ENCODE measurements at regions not wholly inside any gene's neighbourhood (a gene's known extent, or its start where the extent isn't known, plus 50 kb on each side); places are given as distances from the start of the nearest gene placed in this dataset.

DNA sequence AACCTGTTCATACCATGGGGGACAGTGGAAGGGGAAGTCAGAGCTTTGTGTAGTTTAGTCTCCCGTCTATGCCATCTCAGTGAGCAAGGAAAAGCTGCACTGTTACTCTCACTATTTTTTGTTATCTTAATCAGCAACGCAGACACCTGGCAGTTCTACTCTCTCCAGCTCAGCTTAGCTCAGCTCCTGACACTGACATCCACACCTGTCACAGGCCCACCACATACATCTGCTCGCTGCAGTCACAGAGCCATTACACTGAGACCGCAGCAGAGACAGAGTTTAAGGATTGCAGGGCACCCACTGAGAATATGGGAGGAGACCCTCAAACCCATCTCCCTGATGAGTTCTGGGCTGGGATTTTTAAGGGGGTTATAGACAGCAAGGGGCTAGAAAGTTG, 257.3 kb upstream of the AKR1E2 start:
- DNase-seq: no peak

DNA sequence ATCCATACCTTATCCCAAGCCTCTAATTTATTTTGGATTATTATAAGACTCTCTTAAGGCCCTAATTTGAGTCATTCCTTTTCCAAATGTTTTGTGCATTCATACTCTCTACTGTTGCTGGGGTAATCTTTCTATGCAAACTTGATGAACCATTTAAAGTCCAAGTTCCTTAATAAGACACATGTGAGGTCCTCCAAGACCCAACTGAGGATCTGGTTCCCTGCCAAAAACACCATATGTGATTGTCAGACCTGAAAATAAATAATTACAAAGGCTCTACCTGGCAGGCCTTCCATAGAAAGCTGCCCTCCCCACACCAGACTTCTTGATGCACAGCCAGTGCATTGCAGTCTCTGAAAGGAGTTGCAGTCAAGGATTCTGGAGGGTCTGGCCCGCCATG, 257.9 kb upstream of the AKR1E2 start:
- DNase-seq: no peak

DNA sequence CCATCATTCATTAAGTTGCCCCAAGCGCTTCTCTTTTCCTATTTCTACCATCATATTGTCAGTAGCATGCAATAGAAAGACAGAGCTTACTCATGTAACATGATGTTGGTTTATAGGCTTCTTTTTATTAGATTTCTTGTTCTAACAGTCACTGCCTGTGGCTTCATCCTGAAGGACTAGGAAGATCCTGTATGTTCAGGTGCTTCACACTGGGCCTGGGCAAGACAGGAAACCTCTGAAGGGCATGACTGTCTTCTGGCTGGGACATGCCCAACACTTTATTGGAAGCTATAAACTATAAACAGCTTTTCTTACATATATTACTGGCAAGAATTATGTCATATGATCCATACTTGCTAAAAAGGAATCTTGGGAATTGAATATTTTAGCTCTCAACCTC, 258.4 kb upstream of the AKR1E2 start:
- DNase-seq: no peak

DNA sequence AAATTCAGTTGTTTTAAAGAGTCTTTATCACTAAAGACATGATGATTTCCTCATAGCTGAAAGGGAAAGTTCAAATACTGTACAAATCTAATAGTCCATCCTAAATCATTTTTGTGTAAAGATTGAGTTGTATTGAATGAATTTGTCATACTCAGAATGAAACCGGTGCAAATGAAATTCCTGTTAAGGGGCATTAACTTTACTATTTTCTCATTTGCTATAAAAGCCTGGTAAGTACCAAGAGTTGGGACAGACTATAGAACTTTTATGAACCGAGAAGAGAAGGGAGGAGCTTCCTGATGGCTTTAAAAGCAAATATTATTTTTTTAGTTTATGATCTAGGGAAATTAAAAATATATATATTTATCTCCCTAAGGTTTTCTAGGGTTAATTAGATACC, 260.0 kb upstream of the AKR1E2 start:
- DNase-seq: no peak

DNA sequence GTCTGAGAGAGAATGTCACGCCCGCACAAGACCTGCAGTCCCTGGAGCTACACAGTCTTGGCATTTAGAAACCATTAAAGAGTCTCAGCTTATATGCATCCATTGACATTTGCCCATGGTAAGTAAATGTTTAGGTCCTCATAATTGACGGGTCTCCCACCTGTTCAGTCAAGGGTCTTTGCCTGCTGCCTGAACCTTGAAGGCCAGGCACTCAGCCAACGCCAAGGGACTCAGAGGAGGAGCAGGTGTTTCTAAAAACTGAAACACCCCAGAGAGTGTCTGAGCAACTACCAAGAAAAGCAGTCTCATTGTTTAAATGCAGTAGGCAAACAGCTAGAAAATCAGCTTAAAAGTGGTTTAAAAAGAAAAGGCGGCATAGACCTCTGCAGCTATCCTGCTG, 264.7 kb upstream of the AKR1E2 start:
- DNase-seq: no peak

DNA sequence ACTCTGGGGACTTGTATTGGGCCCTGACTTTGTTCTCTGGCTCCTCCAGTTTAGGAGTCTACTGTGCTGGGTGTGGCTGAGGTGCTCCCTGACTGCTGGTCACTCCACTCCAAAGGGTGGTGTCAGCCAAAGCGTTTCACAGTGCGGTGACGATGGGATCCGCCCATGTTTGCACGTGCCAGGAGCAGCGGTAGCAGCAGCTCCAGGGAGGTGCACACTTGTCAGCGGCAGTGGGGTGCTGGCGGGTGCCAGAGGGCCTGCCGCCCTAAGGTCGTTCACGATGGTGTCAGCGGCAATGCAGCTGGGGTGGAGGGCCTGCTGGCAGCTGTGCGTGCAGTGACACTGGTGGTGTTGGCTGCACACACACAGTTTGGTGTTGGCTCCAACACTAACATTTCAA, 268.5 kb upstream of the AKR1E2 start:
- DNase-seq: no peak

DNA sequence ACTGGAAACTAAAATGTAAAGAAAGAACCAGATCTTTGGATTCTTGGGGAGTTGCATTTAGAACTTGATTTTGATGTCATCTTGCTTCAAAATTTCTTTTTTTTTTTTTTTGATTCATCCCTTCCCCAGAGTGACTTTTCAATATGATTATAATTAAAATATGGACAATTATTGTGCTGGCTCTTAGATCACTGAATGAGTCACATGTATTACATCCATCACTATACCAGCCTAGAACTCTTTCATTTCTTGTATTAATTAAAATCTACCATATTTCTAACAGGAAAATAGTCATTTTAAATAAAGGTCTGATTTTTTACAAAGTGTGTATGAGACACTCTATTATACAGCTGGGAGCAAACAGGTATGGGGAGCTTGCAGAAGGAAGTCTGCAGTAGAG, 269.5 kb upstream of the AKR1E2 start:
- DNase-seq: no peak

DNA sequence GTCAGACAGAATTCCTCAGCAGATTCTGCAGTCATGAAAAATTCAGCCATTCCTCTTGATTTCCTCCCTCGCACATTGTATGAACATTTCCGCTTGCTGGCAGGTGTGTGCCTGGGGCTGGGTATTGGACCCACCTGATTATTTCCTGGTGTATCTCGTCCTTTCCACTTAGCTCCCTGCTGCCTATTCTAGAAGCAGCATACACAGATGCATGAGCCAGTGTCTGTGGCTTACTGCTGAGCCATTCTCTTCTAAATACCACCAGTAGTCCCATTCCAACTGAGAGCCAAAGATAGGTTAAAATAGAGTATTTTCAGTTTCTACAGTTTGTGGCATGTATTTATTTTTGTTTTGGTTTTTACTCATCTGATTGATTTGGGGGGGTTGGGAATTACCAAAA, 270.1 kb upstream of the AKR1E2 start:
- DNase-seq: no peak

DNA sequence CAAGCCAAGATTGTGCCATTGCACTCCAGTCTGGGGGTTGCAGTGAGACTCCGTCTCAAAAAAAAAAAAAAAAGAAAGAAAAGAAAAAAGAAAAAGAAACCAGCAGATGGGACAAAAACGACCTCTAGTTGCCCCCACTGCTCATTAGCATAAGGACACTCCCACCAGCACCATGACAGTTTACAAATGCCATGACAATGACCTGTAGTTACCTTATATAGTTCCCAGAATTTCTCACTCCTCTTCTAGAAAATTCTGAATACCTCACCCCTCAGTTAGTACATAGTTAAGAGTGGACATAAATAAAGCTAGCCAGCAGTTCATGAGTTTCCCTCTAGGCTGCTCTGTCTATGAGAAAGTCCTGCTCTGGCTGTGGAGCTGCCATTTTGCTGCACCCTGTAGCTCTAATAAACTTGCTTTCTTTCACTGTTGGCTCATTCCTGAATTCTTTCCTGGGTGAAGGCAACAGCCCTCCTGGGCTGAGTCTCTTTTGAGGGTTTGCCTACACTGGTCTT, 276.8 kb upstream of the AKR1E2 start:
- DNase-seq: no peak

DNA sequence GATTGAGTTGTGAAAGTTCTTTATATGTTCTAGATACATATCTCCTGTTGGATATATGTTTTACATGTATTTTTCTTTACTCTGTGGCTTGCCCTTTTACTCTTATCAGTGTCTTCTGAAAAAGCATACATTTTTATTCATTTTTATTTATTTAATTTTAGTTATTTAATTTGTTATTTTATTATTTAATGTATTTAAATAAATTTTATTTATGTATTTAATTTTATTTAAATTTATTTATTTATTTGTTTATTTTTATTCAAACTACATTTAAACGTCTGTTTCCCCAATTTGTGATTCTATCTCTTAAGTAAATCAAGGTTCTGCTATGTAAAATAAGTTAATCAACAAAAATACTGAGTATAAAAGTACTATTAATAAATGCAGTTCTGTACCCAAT, 279.1 kb upstream of the AKR1E2 start:
- no peak for DNase-seq

DNA sequence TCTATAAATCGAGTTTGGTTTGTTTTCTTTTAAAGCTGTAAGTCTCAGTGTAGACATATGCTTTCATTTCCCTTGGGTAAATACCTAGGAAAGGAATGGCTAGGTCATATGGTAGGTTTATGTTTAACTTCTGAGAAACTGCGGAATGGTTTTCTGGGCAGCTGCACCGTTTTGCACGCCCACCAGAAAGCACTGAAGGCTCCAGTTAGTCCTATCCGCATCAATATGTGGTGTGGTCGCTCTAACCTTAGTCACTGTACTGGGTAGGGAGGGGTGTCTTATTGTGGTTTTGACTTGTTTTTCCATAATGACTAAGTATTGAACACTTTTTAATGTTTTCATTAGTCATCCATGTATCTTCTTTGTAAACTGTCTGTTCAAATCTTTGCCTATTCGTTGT, 279.5 kb upstream of the AKR1E2 start:
- no peak for DNase-seq

DNA sequence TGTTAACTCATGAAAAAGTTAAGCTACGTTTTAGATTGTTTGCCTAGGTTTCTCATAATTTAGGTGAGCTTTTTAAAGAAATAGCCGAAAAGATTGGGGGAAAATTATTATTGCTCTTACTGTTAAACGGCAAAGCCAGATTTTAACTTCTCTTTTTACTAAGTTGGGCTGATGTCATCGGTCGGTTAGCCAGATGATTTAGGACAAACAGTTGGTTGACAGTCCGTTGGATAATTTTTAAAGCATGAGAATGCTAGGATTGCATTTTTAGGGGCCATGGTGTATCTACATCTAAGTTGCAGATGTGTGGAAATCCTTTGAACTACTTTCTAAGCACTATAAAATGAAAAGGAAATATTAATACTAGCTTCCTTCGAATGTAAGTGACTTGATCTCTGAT, 280.9 kb upstream of the AKR1E2 start:
- no peak for DNase-seq

DNA sequence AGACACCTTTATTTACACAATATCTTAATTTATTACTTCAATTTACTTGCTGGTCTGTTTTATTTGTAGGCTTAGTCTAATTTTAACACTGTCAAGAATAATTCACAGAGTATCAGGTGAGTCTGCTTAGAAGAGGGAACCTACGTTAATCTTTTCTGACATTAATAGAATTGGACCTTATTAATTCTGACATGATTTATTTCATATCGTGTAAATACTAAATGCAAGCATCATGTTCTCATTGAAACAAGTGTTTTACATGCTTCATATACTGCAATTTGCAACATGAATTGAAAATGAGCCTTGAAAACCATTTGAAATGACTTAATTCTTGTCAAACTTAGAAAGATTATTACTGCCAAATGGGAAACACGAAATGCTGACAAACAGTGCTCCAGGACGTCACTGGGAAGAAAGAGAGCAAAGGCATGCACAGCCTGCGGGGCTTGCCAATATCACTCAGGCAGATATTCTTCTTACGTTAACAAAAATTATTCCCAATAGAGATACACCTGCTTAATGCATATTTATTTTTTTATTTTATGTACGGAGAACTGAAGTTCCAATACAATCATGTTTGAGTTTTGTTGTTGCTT, 282.0 kb upstream of the AKR1E2 start:
- no peak for DNase-seq

DNA sequence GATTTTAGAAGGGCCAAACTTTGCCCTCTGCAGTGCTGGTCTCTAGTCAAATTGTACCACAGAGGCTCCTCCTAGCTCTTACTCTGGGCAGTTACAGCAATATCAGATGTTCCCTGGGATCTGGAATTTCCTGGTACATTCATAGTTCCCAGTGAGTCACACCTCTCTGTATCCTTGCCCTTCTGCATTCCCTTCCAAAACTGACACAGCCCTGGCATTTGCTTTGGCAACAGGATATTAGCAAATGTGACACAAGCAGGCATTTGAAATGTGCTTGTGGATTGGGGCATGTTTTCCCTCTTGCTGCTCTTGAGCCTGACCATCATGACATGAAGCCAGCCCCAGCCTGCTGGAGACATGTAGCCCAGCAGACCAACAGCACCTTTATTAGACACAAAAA, 284.7 kb upstream of the AKR1E2 start:
- no peak for DNase-seq

DNA sequence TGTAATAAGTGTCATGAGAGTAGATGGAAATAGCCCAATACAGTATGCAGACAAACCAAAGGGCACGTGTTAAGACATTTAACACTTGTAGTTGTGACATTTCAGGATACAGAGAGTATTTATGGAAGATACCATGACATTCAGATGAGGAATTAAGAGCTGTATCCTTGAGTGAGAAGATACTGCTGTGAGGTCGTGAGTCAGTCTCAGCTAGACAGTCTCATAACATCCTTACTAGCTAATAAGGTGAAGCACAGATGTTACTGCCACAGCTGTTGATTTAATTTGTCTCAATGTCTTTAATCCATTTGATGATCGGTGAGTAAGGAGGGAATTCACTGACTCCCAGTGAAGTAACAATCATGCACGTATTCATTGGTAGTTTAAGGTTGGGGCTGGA, 288.0 kb upstream of the AKR1E2 start:
- DNase-seq: no peak

DNA sequence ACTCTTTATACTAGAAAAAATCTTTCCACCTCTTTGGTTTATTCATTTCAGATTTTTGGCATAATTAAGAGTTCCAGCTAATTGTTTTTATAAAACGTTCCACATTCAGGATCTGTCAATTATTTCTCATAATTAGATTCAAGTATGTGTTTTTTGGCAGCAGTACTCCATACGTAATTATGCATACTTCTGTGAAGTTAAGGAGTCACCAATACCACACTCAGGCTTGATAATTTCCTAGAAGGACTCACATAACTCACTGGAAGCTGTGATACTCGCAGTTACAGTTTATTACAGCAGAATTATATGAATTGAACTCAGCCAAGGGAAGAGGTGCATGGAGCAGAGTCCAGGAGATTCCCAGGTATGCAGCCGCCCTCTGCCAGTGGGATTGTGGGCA, 290.5 kb upstream of the AKR1E2 start:
- DNase-seq: no peak

DNA sequence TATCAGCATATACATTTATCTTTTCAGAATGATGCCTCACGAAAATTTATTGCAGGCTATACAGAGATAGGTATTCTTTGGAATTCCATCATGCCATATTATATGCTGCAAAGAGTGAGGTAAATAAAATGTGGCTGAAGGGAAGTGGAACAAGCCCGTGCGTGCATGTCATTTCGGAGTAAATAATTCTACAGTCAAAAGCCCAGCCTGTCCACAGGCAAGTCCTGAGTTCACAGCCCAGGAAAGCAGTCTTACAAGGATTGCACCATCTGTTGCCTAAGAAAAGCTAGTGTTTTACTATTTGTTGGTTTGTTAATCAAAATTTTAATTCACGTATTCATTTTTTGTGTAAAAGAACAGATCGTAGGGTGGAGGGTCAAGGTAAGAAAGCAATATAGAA, 292.4 kb upstream of the AKR1E2 start:
- DNase-seq: no peak

DNA sequence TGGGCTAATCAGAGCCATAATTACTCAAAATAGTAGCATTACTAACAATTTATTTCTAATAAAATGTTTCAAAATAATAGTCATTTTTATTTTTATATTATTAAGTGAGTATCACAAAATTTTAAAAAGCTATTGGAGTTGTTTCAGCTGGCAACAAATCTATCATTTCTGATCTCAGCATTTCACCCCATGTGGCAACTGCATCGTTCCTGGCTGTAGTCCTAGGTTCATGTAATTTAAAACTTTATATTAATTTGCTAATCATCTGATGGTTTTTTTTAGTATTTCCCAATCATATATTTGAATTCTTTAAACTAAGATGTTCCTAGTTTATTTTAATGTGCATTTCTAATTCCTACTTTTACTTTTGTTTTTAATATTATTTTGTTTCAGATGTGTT, 293.0 kb upstream of the AKR1E2 start:
- DNase-seq: no peak

DNA sequence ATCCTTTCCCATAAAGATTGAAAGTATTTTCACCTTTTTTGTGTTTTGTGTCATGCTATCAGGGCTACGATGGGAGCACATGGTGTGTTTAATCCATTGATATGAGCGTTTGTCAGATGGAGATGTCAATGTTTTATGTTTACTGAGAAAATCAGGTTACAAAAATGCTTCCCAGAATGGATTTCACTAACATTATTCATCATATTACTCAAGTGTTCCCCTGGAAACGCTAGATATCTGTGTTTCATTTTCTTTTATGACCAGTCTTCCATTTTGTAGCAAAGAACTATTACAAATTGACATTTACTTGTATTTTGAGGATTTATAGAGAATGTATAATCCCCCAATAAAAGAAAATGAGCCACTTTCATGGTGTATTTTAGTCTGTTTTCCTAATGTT, 293.5 kb upstream of the AKR1E2 start:
- no peak for DNase-seq

DNA sequence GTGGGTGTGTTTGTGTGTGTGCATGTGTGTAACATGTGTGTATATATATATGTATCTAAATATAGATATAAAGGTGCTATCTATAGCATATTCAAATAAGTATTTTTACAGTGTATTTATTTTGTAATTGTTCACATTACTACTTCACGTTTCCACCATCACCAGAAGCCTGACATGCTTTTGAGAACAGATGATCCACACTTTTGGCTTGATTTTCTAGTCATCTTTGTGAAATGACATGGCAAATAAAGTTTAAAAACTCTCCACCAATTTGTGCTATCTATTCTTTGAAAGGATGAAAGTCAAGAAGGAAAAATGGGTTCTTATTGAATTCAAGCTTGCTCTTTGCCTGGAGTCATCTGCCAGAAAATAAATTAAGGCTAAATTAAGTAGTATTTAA, 294.0 kb upstream of the AKR1E2 start:
- DNase-seq: no peak

DNA sequence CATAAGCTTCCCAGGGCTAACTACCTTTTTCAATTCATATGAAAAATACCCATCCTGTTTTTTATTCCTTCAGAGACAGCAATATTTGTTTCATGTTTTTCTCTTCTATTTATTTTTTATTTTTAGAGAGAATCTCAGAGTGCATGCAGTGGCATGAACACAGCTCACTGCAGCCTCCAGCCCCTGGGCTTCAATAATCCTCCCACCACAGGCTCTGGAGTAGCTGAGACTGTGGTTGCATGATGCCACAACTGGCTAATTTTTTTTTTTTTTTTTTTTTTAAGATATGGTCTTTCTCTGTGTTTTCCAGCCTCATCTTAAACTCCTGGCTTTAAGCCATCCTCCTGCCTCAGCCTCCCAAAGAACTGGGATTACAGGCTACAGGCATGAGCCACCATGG, 296.7 kb upstream of the AKR1E2 start:
- DNase-seq: no peak

DNA sequence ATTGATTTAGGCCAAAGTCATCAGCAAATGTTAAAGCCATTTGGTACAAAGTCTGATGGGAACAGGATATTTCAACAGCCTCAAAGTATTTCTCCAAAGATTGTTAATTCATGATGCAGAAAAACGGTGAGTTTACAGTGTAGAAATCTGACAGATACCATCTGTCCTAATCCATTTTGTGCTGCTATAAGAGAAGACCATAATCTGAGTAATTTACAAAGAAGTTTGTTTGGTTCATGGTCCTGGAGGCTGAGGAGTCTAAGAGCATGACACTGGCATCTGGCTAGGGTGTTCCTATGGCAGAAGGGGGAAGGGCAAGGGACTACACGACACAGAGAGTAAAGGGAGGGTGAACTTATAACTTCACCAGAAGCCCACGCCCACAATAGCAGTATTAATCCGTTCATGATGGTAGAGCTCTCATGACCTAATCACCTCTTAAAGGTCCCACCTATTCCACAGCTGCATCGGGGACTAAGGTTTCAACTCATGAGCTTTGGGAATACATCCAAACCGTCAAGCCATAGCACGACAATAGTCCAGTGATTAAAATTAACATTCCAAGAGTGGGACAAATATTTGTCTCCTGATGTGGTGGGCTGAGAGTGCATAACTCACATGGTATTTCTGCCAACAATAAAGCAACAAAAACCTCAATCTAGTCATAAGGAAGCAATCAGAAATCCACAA, 298.6 kb upstream of the AKR1E2 start:
- DNase-seq: no peak

DNA sequence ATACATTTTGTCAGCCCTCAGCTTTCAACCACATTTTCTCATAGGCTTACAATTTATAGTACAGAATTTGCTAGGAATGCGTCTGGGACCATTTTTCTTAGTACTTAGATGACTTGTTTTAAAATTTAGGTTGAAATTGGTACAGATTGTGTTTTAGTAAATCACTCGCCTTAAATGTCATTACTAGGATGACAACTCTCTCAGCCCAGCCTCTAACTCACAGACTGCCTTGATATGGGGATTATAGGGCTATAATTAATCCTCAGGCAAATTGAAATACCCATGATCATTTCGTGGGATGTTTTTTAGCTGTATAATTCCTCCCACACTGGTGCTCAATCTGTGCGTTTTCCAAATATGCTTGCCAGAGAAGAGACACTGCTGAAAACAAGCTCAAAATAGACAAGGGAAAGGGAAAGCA, 299.7 kb upstream of the AKR1E2 start:
- no peak for DNase-seq

DNA sequence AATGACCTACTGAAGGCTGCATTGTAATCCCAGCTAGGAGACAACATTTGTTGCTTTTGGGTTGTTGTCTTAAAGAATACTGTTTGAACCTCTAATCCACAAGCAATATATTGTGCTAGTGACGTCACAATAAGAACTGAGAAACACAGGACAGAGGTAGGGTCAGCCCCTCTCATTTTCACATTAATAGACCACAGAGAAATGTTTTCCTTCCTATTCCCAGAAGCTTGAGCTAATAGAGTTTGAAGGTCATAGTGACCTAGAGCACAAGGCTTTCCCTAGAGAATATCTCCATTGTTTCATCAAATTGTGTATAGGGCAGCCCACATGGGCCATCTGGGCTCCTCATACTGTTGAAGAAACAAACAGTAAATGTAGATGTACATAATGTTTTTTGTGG, 300.9 kb upstream of the AKR1E2 start:
- DNase-seq: no peak

All from activated CD4-positive, CD25-positive, alpha-beta regulatory T cell treated with anti-CD3 and anti-CD28 coated beads, Interleukin-2, amount 50 U/mL, for 72 hours (primary cell).